HFFc6 (cell line): ENCODE measurements at regions not wholly inside any gene's neighbourhood (a gene's known extent, or its start where the extent isn't known, plus 50 kb on each side); places are given as distances from the start of the nearest gene placed in this dataset.

Source experiments
- DNase-seq: peaks from one replicate; pipeline ENCODE4 v3.0.0-alpha.2; 2018
- H3K27ac Mint-ChIP-seq: 2 replicates; pipeline ENCODE4 v1.8.0; 2020; ENCODE audit warnings: mild to moderate bottlenecking, mixed read lengths
- H3K27me3 Mint-ChIP-seq: 2 replicates; pipeline ENCODE4 v1.8.0; 2021; ENCODE audit warnings: mild to moderate bottlenecking, moderate library complexity, mixed read lengths; ENCODE audit not compliant: insufficient read depth
- H3K36me3 Mint-ChIP-seq: 2 replicates; pipeline ENCODE4 v1.8.0; 2021; ENCODE audit warnings: low read depth, mixed read lengths
- H3K4me1 Mint-ChIP-seq: 2 replicates; pipeline ENCODE4 v1.8.0; 2020; ENCODE audit warnings: low read depth, mixed read lengths
- H3K4me3 Mint-ChIP-seq: 2 replicates; pipeline ENCODE4 v1.8.0; 2020; ENCODE audit warnings: mild to moderate bottlenecking, moderate library complexity, mixed read lengths
- H3K9me3 Mint-ChIP-seq: 2 replicates; pipeline ENCODE4 v1.8.0; 2020; ENCODE audit warnings: mild to moderate bottlenecking, mixed read lengths
- TF ChIP-seq, protein P1 (sequence below): fragments of 200-600 bp; sonication (generic); IDR thresholded peaks from 2 replicates; pipeline ENCODE4 v1.5.0; 2021; ENCODE audit warnings: antibody characterized with exemption, mild to moderate bottlenecking

DNA sequence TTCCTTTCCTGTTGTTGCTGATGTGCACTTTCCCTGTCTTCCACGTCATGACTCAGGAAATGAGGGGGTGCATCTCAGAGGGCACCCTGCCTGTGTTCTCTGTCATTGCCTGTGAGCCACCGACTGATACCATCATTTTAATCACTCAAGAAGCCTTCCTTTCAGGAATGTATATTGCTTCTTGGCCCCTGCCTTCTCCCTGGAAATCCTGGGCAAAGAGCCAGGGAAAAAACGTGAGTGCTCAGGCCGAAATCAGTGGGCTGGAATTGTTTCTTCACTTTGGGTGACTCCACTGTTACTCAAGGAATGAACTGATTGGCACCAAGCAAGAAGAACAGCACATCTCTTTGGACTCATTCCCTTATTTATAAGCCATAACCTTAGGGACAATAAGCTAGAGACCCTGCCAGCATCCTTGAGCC lies 126.1 kb downstream of the SNX18 start:
- Mint-ChIP-seq H3K4me1 (peaks cover 50% of the 10 kb centered on the region), H3K9me3 (peaks cover 7% of the 10 kb centered on the region), H3K4me3 (peak overlapping the region; percentile 65), H3K27ac (peak overlapping the region; percentile 80), H3K36me3 (peaks cover 7% of the 10 kb centered on the region), H3K27me3 (no peaks in the 10 kb centered on the region; the same call in 1 of the 2 replicates)
- TF ChIP-seq, protein P1, sequence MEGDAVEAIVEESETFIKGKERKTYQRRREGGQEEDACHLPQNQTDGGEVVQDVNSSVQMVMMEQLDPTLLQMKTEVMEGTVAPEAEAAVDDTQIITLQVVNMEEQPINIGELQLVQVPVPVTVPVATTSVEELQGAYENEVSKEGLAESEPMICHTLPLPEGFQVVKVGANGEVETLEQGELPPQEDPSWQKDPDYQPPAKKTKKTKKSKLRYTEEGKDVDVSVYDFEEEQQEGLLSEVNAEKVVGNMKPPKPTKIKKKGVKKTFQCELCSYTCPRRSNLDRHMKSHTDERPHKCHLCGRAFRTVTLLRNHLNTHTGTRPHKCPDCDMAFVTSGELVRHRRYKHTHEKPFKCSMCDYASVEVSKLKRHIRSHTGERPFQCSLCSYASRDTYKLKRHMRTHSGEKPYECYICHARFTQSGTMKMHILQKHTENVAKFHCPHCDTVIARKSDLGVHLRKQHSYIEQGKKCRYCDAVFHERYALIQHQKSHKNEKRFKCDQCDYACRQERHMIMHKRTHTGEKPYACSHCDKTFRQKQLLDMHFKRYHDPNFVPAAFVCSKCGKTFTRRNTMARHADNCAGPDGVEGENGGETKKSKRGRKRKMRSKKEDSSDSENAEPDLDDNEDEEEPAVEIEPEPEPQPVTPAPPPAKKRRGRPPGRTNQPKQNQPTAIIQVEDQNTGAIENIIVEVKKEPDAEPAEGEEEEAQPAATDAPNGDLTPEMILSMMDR = no peak
- peak; percentile 82 for DNase-seq

DNA sequence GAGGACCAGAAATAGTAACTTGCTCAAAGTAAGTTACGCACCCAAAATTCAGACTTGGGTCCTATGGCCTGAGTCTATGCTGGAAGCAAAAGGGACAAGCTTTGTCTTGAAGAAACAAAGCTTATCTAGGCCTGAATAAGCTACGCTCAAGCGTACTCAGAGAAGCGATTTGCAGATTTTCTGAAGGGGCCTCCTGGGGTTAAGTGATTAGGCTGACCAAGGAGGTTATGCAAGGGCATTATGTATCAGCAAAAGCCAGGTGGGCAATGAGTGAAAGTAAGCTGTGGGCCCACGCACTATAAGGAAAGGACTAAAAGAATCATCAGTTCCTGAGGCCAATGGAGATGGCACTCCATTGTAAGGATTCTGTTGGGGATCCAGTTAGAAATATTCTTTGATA lies 122.1 kb downstream of the SNX18 start:
- DNase-seq = no peak
- no peak overlapping the region for H3K27ac Mint-ChIP-seq
- TF ChIP-seq, protein P1 = no peak
- H3K4me1 Mint-ChIP-seq = peaks cover 24% of the 10 kb centered on the region
- H3K4me3 Mint-ChIP-seq = no peak overlapping the region
- no peaks in the 10 kb centered on the region for H3K27me3 Mint-ChIP-seq
- H3K9me3 Mint-ChIP-seq = no peaks in the 10 kb centered on the region
- H3K36me3 Mint-ChIP-seq = no peaks in the 10 kb centered on the region

DNA sequence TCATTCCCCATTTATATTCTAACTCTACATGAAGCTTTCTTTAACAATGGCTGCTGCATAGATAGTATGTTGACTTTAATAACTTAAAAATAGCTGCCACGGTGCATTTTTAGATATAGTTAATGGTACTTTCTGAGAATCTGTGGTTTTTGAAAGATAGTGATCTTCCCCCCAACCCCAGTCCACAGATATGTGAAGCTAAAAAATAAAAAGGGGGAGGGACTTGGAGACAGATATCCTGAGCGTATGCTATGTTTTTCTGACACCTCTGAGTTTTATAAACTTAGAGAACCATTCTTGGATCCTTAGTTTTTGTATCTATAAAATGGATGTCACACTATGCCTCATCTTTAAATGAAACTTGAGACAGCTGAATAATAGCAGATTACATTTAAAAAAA lies 120.5 kb downstream of the SNX18 start:
- DNase-seq = no peak
- Mint-ChIP-seq H3K27ac (no peak overlapping the region), H3K4me1 (peaks cover 8% of the 10 kb centered on the region), H3K9me3 (no peaks in the 10 kb centered on the region), H3K27me3 (no peaks in the 10 kb centered on the region; the same call in 1 of the 2 replicates), H3K36me3 (no peaks in the 10 kb centered on the region), H3K4me3 (no peak overlapping the region)
- TF ChIP-seq, protein P1 = no peak

DNA sequence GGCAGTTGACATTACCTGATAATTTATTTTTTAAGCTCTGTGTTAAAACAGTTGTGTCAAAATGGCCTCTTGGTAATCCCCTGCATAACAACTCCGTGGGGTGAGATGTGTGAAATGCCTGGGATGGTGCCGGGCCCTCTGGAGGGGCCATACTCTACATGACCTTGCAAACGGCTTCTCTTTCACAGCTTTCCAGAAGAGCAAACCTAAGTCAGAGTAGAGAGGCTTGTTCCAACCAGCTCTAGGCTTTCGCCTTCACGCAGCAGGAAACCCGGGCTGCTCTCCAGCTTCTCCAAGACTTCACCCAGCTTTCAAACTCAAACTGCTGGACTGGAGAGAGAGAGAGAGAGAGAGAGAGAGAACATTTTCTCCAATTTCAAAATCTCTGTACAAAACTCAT lies 120.1 kb downstream of the SNX18 start:
- peaks cover 4% of the 10 kb centered on the region; the same call in 1 of the 2 replicates for H3K4me1 Mint-ChIP-seq
- H3K4me3 Mint-ChIP-seq = no peak overlapping the region
- H3K9me3 Mint-ChIP-seq = no peaks in the 10 kb centered on the region
- no peaks in the 10 kb centered on the region for H3K36me3 Mint-ChIP-seq
- no peaks in the 10 kb centered on the region; the same call in 1 of the 2 replicates for H3K27me3 Mint-ChIP-seq
- H3K27ac Mint-ChIP-seq = no peak overlapping the region
- no peak for DNase-seq
- TF ChIP-seq, protein P1 = no peak

DNA sequence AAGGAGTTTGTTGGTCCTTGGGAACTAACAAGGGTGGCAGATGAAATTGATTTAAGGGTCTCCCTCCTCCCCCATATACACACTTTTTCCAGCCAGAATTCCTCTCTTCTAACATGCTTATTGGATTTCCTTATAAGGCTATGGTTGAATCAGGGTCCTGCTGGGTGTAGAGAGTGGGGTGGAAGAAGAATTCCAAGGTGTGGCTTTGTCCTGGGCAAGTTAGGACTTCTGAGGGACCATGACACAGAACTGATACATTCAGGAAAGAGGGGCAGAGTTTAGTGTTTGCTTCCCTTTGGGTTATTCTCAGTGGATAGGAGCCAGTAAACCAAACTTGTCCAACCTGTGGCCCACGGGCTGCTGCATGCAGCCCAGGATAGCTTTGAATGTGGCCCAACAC lies 116.5 kb downstream of the SNX18 start:
- Mint-ChIP-seq H3K9me3 (no peaks in the 10 kb centered on the region; the same call in 1 of the 2 replicates), H3K27ac (no peak overlapping the region), H3K36me3 (0 out of 2 replicates have a peak, but pooled peaks cover 4% of the 10 kb centered on the region), H3K4me3 (no peak overlapping the region), H3K27me3 (no peaks in the 10 kb centered on the region; the same call in none of the 2 replicates), H3K4me1 (peaks cover 4% of the 10 kb centered on the region; the same call in 1 of the 2 replicates)
- no peak for DNase-seq
- TF ChIP-seq, protein P1 = no peak
